H54 (cell line): ENCODE measurements at regions not wholly inside any gene's neighbourhood (a gene's known extent, or its start where the extent isn't known, plus 50 kb on each side); places are given as distances from the start of the nearest gene placed in this dataset.
A peak's percentile ranks its signal among the peaks of the same experiment; 100 is the strongest.
"Not testable (repeated sequence)": the region's sequence is repeated elsewhere in the genome, so short reads cannot be mapped to it uniquely, and the experiment has no call there.

ENCODE experiments used
- DNase-seq: peaks from one replicate; pipeline ENCODE4 v3.0.0; 2011; ENCODE audit warnings: low spot score, mixed read lengths; ENCODE audit not compliant: insufficient read length
- FAIRE-seq: peaks from 3 replicates; lab custom pipeline; 2011; peaks lifted over from hg19 to GRCh38; lab: Jason Lieb, UNC
- POLR2A ChIP-seq: IDR thresholded peaks from 2 replicates; pipeline ENCODE4 v1.6.1; 2011; ENCODE audit warnings: low read depth, mild to moderate bottlenecking, low read length

- DNase-seq, result no peak
- no peak for FAIRE-seq
- no peak for TF ChIP-seq POLR2A
These were observed 135.6 kb upstream of the N4BP1 start for GRCh38 chr16:48745541-48745940.

GRCh38 chr16:48740964-48741363, 131.0 kb upstream of the N4BP1 start:
- TF ChIP-seq POLR2A, result no peak
- DNase-seq (no peak), FAIRE-seq (no peak)

GRCh38 chr16:48734220-48734619, 124.2 kb upstream of the N4BP1 start:
- no peak for DNase-seq
- TF ChIP-seq POLR2A, result no peak
- FAIRE-seq, result no peak

GRCh38 chr16:48704710-48705109, 94.7 kb upstream of the N4BP1 start:
- no peak for FAIRE-seq
- DNase-seq, result no peak
- TF ChIP-seq POLR2A, result no peak

- FAIRE-seq (peak; percentile 52), DNase-seq (peak; percentile 64)
- no peak for TF ChIP-seq POLR2A
These were observed 77.5 kb upstream of the N4BP1 start for GRCh38 chr16:48687421-48688038.

- DNase-seq (no peak), FAIRE-seq (no peak)
- no peak for TF ChIP-seq POLR2A
These were observed 74.2 kb upstream of the N4BP1 start for GRCh38 chr16:48684148-48684547.

GRCh38 chr16:48682971-48683370, 73.0 kb upstream of the N4BP1 start:
- DNase-seq, result no peak
- TF ChIP-seq POLR2A, result no peak
- FAIRE-seq, result no peak

GRCh38 chr16:48681520-48681919, 71.5 kb upstream of the N4BP1 start:
- FAIRE-seq (no peak), DNase-seq (no peak)

GRCh38 chr16:48680881-48681280, 70.9 kb upstream of the N4BP1 start:
- DNase-seq (no peak), FAIRE-seq (no peak)
- TF ChIP-seq POLR2A, result no peak

More at GRCh38 chr16:48681520-48681919, 71.5 kb upstream of the N4BP1 start:
- TF ChIP-seq POLR2A, result no peak

- FAIRE-seq (no peak), DNase-seq (no peak)
These were observed 66.9 kb upstream of the N4BP1 start for GRCh38 chr16:48676836-48677235.

GRCh38 chr16:48668184-48668583, 58.2 kb upstream of the N4BP1 start:
- not testable (repeated sequence) for DNase-seq, FAIRE-seq

More at GRCh38 chr16:48676836-48677235, 66.9 kb upstream of the N4BP1 start:
- TF ChIP-seq POLR2A, result no peak

GRCh38 chr16:48659940-48660339, 50.0 kb upstream of the N4BP1 start:
- no peak for TF ChIP-seq POLR2A
- FAIRE-seq, result no peak
- DNase-seq, result no peak
